Gastrocnemius medialis (tissue), 4 donors: ENCODE measurements at regions not wholly inside any gene's neighbourhood (a gene's known extent, or its start where the extent isn't known, plus 50 kb on each side); places are given as distances from the start of the nearest gene placed in this dataset.

ENCODE experiments used
- ATAC-seq, 2 donors: fragments of 150-250 bp; one replicate each; pipeline ENCODE4 v1.9.1; 2016
- DNase-seq, 2 donors: peaks; one replicate each; pipeline ENCODE4 v3.0.0-alpha.2; 2019
- H3K27ac ChIP-seq, 4 donors: fragments of 200-600 bp; sonication (generic); 1 replicate in 1 of 4; 2 replicates in 3 of 4; pipeline ENCODE4 v1.5.1; 2016 to 2018; ENCODE audit warnings: mild to moderate bottlenecking in 2 of 4, moderate library complexity in 1 of 4
- H3K27me3 ChIP-seq, 3 donors: fragments of 200-600 bp; sonication (generic) in 2 of 3; 1 replicate in 1 of 3; 2 replicates in 2 of 3; pipeline versions ENCODE4 v1.5.1 to v1.6.0; 2016 to 2019; ENCODE audit warnings: mild to moderate bottlenecking in 1 of 3, moderate library complexity in 1 of 3
- H3K36me3 ChIP-seq, 2 donors: fragments of 200-600 bp; sonication (generic) in 1 of 2; one replicate each; pipeline ENCODE4 v1.5.1; 2017 to 2018
- H3K4me1 ChIP-seq, 2 donors: fragments of 200-600 bp; sonication (generic) in 1 of 2; one replicate each; pipeline ENCODE4 v1.5.1; 2016 to 2017; ENCODE audit warnings: mild to moderate bottlenecking in 2 of 2
- H3K4me3 ChIP-seq, 4 donors: fragments of 200-600 bp; sonication (generic) in 3 of 4; 1 replicate in 1 of 4; 2 replicates in 3 of 4; pipeline ENCODE4 v1.5.1; 2016 to 2019; ENCODE audit warnings: mild to moderate bottlenecking in 2 of 4
- H3K9me3 ChIP-seq, 3 donors: fragments of 200-600 bp; sonication (generic) in 2 of 3; 1 replicate in 1 of 3; 2 replicates in 2 of 3; pipeline ENCODE4 v1.5.1; 2016 to 2019
- POLR2A ChIP-seq, 2 donors: fragments of 450-650 bp; IDR thresholded peaks; one replicate each; pipeline ENCODE4 v1.6.1; 2017; ENCODE audit warnings: antibody characterized with exemption in 2 of 2, mild to moderate bottlenecking in 2 of 2, moderate library complexity in 2 of 2
- in situ Hi-C, 4 donors: fragments of 200-750 bp; cut with MboI; loops; one replicate each; pipeline versions ENCODE4 v1.15.0 to v1.8.0; 2017; ENCODE audit warnings: low sequenced_read_pairs in 4 of 4
- intact Hi-C: fragments of 100-400 bp; cut with DNase I; formaldehyde crosslinking; loops from one replicate; pipeline ENCODE4 v1.15.1; 2023; ENCODE audit warnings: low total_unique reads
- TF ChIP-seq, protein P1 (sequence below), 5 experiments: fragments of 450-650 bp in 3 of 5; fragments of 200-600 bp in 2 of 5; sonication (generic) in 2 of 5; IDR thresholded peaks in 4 of 5; conservative IDR thresholded peaks in 1 of 5; 1 replicate in 4 of 5; 2 replicates in 1 of 5; pipeline ENCODE4 v1.5.1; 2016 to 2019; ENCODE audit warnings: antibody characterized with exemption in 5 of 5, mild to moderate bottlenecking in 3 of 5, moderate library complexity in 3 of 5

DNA sequence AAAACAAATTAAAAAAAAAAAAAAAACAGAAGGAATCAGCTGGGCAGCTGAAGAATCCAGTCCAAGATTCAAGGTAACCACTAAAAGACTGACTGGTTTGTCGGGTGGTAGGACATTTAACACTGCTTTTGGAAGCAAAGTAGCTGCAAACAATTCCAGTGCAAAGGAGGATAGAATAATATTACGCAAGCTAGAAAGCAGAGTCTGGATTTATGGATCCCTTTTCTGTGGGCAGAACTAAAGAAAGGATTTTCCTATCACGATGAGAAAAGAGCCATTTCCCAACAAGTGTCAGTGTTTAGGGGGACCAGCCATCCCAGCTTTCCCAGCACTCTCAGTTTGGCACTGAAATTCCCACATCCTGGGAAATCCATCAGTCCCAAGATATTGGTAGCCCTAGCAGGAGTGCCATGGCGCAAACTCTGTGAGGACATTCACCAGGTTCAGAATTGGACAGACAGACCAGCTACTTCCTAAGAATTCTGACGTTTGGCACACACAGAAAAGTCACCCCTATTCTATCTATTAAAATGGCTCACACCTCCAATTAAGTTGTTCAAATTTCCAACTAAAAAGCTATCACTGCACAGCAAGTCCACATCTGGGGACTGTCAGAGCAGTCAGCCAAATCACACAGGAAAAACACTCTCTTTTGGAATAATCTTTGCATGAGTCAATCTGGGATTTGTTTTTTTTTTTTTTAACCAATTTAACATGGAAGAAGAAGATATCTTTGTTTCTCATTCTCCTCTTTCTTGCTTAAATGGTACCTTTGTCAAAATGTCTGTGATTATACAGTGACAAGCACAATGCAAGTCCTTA is 356.8 kb upstream of the ARID1B start:
- intact Hi-C loops (no loop called here), in situ Hi-C loops (no loop called here)
- no peak for ATAC-seq

DNA sequence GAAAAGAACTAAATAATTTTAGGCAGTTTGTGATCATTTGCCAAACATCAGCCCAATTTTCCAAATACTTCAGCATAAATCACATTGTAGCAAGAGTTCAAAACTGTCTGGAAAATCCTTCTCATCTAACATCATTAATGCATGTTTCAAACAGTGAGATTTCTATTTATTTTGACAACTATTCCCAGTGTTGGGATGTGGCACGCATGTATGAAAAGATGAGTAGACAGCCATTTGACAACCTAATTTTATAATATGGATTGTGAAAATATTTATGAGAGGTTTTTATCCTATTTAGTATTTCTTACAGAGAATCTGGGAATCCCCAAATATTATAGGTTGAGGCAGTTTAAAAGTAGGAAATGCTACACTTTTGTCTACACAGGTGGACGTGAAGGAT is 357.6 kb upstream of the ARID1B start:
- Histone ChIP-seq H3K27ac (no peak overlapping the region), H3K36me3 (no peaks in the 10 kb centered on the region), H3K27me3 (no peaks in the 10 kb centered on the region), H3K9me3 (no peaks in the 10 kb centered on the region), H3K4me3 (no peak overlapping the region), H3K4me1 (no peaks in the 10 kb centered on the region)
- ATAC-seq (no peak), DNase-seq (no peak)
- TF ChIP-seq POLR2A (IDR thresholded peaks at IDR 0.05) = no peak
- TF ChIP-seq, protein P1, sequence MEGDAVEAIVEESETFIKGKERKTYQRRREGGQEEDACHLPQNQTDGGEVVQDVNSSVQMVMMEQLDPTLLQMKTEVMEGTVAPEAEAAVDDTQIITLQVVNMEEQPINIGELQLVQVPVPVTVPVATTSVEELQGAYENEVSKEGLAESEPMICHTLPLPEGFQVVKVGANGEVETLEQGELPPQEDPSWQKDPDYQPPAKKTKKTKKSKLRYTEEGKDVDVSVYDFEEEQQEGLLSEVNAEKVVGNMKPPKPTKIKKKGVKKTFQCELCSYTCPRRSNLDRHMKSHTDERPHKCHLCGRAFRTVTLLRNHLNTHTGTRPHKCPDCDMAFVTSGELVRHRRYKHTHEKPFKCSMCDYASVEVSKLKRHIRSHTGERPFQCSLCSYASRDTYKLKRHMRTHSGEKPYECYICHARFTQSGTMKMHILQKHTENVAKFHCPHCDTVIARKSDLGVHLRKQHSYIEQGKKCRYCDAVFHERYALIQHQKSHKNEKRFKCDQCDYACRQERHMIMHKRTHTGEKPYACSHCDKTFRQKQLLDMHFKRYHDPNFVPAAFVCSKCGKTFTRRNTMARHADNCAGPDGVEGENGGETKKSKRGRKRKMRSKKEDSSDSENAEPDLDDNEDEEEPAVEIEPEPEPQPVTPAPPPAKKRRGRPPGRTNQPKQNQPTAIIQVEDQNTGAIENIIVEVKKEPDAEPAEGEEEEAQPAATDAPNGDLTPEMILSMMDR (IDR thresholded peaks at IDR 0.05 in 4 of 5, conservative IDR thresholded peaks at IDR 0.05 in 1 of 5) = no peak
- in situ Hi-C loops = no loop called here
- intact Hi-C loops = no loop called here

More for the DNA sequence above, 356.8 kb upstream of the ARID1B start:
- H3K4me3 ChIP-seq = no peak overlapping the region
- DNase-seq = no peak
- no peak for TF ChIP-seq POLR2A (IDR thresholded peaks at IDR 0.05)
- TF ChIP-seq, protein P1 (IDR thresholded peaks at IDR 0.05 in 4 of 5, conservative IDR thresholded peaks at IDR 0.05 in 1 of 5) = no peak
- no peaks in the 10 kb centered on the region for H3K4me1 ChIP-seq
- H3K36me3 ChIP-seq = no peaks in the 10 kb centered on the region
- no peak overlapping the region for H3K27ac ChIP-seq
- H3K9me3 ChIP-seq = no peaks in the 10 kb centered on the region
- no peaks in the 10 kb centered on the region for H3K27me3 ChIP-seq

DNA sequence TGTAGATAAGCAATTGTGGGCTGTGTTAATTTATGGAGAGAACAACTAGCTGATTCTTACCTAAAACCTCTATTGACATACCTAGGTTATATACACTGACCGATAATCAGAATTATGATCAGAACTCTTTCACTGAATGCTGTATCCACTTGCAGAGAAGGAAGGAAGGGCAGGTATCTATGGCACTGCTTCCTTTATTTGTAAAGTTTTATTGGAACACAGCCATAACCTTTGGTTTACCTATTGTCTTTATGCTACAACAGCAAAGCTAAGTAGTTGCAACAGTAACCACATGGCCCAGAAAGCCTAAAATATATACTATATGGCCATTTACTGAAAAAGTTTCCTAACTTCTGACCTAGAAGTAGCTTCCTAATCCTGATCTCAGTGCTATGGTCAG is 358.9 kb upstream of the ARID1B start:
- H3K27me3 ChIP-seq = no peaks in the 10 kb centered on the region
- no peak overlapping the region for H3K27ac ChIP-seq
- in situ Hi-C loops = no loop called here
- H3K9me3 ChIP-seq = no peaks in the 10 kb centered on the region
- intact Hi-C loops = no loop called here
- ATAC-seq (no peak), DNase-seq (no peak)
- no peaks in the 10 kb centered on the region for H3K36me3 ChIP-seq
- H3K4me3 ChIP-seq = no peak overlapping the region
- no peaks in the 10 kb centered on the region for H3K4me1 ChIP-seq
- TF ChIP-seq, protein P1 (IDR thresholded peaks at IDR 0.05 in 4 of 5, conservative IDR thresholded peaks at IDR 0.05 in 1 of 5) = no peak
- no peak for TF ChIP-seq POLR2A (IDR thresholded peaks at IDR 0.05)

DNA sequence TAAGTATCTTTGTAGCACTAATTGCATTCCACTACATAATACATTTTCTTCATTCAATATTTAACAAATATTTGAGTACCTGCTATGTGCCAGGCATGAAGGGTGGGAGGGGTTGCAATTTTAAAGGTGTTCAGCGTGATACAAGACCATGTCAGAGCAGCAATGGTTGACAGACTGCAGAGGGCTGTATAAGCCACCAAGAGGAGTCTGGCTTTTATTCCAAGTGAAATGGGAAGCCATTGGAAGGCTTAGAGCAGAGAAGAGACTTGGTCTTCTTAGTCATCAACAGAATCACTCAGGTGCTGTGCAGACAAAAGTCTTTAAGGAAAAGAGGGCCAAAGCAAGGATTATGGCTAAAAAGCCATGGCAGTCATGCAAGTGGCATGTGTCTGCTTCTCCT is 360.8 kb upstream of the ARID1B start:
- in situ Hi-C loops (no loop called here), intact Hi-C loops (no loop called here)
- no peak for TF ChIP-seq POLR2A (IDR thresholded peaks at IDR 0.05)
- TF ChIP-seq, protein P1 (IDR thresholded peaks at IDR 0.05 in 4 of 5, conservative IDR thresholded peaks at IDR 0.05 in 1 of 5) = no peak
- ATAC-seq (no peak), DNase-seq (no peak)
- H3K9me3 ChIP-seq = no peaks in the 10 kb centered on the region
- H3K4me3 ChIP-seq = no peak overlapping the region
- no peaks in the 10 kb centered on the region for H3K4me1 ChIP-seq
- no peaks in the 10 kb centered on the region for H3K27me3 ChIP-seq
- H3K36me3 ChIP-seq = no peaks in the 10 kb centered on the region
- no peak overlapping the region for H3K27ac ChIP-seq
